ENCODE measurements at regions not wholly inside any gene's neighbourhood (a gene's known extent, or its start where the extent isn't known, plus 50 kb on each side); places are given as distances from the start of the nearest gene placed in this dataset.

DNA sequence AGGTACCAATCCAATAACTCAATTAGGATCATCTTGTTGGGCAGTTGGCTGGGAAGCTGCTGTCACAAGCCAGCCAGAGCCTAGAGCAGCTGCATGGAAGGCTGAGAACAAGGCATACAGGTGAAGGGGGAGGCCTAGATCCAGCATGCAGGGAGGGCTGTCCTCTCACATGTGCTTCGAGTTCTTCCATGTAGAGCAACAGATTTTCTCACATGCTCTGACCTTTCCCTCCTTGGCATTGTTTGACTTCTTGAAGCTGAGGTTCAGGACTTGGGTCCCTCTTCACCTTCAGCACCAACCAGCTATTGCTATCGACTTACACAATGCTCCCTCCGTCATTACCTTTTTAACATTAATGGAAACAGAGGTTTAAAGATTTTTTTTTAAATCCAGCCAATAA is 257.7 kb downstream of the ATG4C start:
- no peak overlapping the region for H3K27ac Mint-ChIP-seq
- no peaks in the 10 kb centered on the region for H3K4me1 Mint-ChIP-seq (ENCODE audit: low read depth)
- no peaks in the 10 kb centered on the region for H3K9me3 Mint-ChIP-seq
- no peaks in the 10 kb centered on the region for H3K36me3 Mint-ChIP-seq (ENCODE audit: low read depth)
- H3K4me3 Mint-ChIP-seq: no peak overlapping the region
- H3K27me3 Mint-ChIP-seq: no peaks in the 10 kb centered on the region
- no peak for DNase-seq

DNA sequence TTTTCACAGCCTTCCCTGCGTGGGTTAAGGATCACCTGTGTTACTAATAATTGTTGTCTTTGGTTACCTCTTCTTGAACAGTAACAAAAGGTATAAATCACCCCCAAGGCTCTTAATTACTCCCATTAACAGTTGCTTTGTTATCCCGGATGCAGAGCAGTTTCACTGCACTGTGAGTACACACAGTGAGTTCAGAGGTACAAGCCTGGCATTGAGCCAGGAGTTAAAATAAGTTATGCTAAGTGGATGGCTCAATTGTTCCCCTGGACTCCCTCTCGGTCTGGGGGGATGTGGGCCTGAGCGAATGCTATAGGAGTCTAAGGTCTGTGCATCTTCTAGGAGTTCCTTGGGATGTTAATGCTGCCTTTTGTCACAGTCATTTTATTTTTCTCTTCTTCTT is 258.3 kb downstream of the ATG4C start:
- Mint-ChIP-seq H3K4me1 (ENCODE audit: low read depth) (no peaks in the 10 kb centered on the region), H3K27me3 (no peaks in the 10 kb centered on the region), H3K9me3 (no peaks in the 10 kb centered on the region), H3K36me3 (ENCODE audit: low read depth) (no peaks in the 10 kb centered on the region), H3K27ac (no peak overlapping the region), H3K4me3 (no peak overlapping the region)
- no peak for DNase-seq

DNA sequence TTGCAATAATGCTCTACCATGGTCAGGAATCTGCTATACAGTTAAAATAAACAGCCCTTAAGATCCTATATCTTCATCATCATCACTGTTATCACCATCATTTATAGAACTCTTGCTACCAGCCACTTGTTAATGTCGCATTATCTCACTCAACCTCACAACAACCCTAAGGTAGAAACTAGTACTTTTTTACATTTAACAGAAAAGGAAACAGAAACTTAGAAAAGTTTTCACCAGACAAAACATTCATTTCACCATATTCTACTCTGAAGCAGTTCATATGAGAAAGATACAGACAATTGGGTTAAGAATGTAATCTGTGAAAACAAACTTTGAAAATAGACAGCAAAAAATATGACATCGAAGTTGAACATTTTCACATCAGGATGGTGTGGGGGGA is 262.6 kb downstream of the ATG4C start:
- Mint-ChIP-seq H3K4me1 (ENCODE audit: low read depth) (no peaks in the 10 kb centered on the region), H3K36me3 (ENCODE audit: low read depth) (no peaks in the 10 kb centered on the region), H3K27me3 (no peaks in the 10 kb centered on the region), H3K4me3 (no peak overlapping the region), H3K27ac (no peak overlapping the region), H3K9me3 (no peaks in the 10 kb centered on the region)
- DNase-seq: no peak

DNA sequence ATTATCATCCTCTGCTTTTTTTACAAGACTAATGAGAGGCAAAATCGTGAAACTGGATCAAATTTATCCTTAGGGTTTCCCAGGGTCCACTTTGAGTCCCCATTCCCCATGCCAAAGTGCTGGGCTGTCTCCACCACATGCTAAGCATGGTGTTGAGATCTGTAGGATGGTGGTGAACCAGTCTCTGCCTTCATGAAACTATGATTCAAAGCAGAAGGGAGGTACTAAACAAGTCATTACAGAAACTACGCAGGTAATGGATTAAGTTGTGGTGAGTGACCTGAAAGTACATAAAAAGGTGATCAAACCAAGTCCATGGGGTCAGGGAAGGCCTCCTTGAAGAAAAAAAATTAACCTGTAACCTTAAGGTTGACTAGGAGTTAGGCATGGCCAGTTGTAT is 265.2 kb downstream of the ATG4C start:
- no peaks in the 10 kb centered on the region for H3K9me3 Mint-ChIP-seq
- no peaks in the 10 kb centered on the region for H3K4me1 Mint-ChIP-seq (ENCODE audit: low read depth)
- no peak overlapping the region for H3K4me3 Mint-ChIP-seq
- DNase-seq: no peak
- no peak overlapping the region for H3K27ac Mint-ChIP-seq
- peaks cover under 1% of the 10 kb centered on the region for H3K27me3 Mint-ChIP-seq
- H3K36me3 Mint-ChIP-seq (ENCODE audit: low read depth): no peaks in the 10 kb centered on the region

DNA sequence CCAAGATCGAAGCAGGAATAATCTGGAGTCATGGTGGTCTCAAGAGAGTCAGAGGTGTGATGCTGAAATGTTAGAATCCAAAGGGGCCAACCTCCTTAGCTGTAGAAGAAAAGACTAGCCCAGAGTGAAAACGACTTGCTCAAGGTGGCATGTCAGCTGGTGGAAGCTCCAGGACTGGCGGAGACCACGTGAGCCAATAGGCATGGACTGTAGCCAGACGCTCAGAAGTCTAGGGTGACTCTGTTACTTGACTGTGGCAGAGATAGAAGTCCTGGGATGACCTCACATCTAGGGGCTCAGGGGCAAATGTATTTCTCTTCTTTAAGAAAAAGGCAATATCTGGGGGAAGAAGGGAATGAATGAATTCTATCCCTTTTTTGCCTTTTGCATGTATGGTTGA is 267.4 kb downstream of the ATG4C start:
- H3K36me3 Mint-ChIP-seq (ENCODE audit: low read depth): no peaks in the 10 kb centered on the region
- no peaks in the 10 kb centered on the region for H3K9me3 Mint-ChIP-seq
- H3K4me1 Mint-ChIP-seq (ENCODE audit: low read depth): no peaks in the 10 kb centered on the region
- no peak overlapping the region for H3K27ac Mint-ChIP-seq
- no peak for DNase-seq
- H3K4me3 Mint-ChIP-seq: no peak overlapping the region
- H3K27me3 Mint-ChIP-seq: peaks cover 13% of the 10 kb centered on the region

DNA sequence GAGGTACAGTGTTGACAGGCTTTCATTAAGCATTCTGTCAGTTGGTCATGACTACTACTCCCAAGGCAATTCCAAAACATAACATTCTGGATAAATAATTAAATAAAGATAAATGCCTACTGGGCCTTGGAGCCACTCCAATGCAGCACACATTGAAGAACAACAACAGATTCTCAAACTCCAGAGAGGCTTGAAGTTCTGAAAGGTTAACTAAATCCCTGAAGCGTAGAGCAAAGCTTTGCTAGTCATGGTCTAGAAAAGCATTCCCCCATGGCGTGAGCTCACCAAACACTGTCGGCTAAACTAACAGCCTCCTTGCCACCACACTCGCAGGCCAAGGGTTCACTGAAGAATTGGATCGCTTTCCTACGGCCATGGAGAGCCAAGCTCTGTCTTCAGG is 268.0 kb downstream of the ATG4C start:
- H3K27ac Mint-ChIP-seq: no peak overlapping the region
- H3K36me3 Mint-ChIP-seq (ENCODE audit: low read depth): no peaks in the 10 kb centered on the region
- peaks cover 13% of the 10 kb centered on the region for H3K27me3 Mint-ChIP-seq
- H3K9me3 Mint-ChIP-seq: no peaks in the 10 kb centered on the region
- DNase-seq: no peak
- no peak overlapping the region for H3K4me3 Mint-ChIP-seq
- no peaks in the 10 kb centered on the region for H3K4me1 Mint-ChIP-seq (ENCODE audit: low read depth)

DNA sequence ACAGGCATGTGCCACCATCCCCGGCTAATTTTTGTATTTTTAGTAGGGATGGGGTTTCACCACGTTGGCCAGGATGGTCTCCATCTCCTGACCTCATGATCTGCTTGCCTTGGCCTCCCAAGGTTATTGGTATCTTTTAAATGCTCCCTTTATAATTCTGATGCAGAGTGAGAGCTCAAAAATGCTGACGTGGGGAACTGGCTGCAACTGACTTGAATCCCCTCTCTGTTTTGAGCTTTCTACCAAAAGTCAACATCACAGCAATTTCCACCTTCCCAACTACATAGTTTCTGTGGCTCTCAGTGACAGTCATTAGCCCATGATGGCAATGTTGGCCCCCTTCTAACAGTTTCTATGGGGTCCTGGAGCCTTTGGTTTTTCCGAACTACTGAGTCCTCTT is 268.2 kb upstream of the FOXD3 start:
- Mint-ChIP-seq H3K9me3 (no peaks in the 10 kb centered on the region), H3K4me1 (ENCODE audit: low read depth) (no peaks in the 10 kb centered on the region), H3K4me3 (no peak overlapping the region), H3K27me3 (peaks cover 13% of the 10 kb centered on the region), H3K27ac (no peak overlapping the region), H3K36me3 (ENCODE audit: low read depth) (no peaks in the 10 kb centered on the region)
- no peak for DNase-seq

DNA sequence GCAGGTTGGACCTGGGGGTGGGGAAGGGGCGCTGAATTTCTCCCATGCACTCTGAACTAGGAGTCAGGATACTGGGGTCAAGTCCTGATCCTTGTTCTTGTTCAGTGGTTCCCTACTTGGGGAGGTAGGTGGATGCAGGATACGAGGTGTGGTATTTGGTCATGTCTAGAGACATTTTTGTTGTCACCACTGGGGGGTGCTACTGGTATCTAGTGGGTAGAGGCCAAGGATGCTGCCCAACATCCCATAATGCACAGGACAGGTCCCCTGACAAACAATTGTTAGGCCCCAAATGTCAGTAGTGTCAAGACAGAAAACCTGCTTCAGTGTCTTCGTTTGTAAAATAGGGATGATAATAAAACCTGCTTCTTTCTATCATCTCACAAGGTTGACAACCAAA is 259.0 kb upstream of the FOXD3 start:
- no peaks in the 10 kb centered on the region for H3K9me3 Mint-ChIP-seq
- no peaks in the 10 kb centered on the region for H3K4me1 Mint-ChIP-seq (ENCODE audit: low read depth)
- no peak overlapping the region for H3K27ac Mint-ChIP-seq
- DNase-seq: no peak
- H3K27me3 Mint-ChIP-seq: peaks cover 2% of the 10 kb centered on the region
- H3K4me3 Mint-ChIP-seq: no peak overlapping the region
- H3K36me3 Mint-ChIP-seq (ENCODE audit: low read depth): no peaks in the 10 kb centered on the region

DNA sequence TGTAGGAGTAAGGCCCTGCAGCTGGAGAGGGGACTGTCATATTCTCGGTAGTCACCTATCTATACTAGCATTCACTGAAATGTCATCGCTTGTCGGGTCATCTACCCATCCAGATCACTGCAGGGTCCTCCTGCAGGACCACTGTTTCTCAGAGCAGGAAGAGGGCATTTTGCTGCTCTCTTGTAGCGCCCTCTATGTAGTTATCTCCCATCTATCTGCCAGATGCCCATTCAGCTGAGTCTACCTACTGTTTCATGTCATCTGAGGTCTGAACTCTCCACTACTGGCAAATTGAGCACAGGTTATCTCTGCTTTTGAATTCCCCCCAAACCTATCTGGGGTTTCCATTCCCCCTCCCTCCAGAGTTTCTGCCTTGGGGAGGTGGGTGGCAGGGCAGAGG is 258.2 kb upstream of the FOXD3 start:
- H3K27ac Mint-ChIP-seq: no peak overlapping the region

DNA sequence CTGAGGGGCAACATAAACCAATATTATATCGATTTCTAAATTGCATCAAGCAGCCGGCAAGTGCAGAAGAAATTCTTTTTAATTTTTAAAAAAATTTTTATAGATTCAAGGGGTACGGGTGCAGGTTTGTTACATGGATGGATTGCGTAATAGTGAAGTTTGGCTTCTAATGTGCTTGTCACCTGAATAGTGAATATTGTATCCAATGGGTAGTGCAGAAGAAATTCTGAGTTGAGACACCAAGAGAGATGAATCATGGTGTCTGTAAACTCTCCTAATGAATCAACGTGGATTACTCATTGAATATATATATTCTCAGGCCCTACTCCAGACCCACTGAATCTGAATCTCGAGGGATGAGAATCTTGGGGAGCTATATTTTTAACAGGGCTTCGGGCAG is 253.7 kb upstream of the FOXD3 start:
- DNase-seq: no peak
- no peak overlapping the region for H3K4me3 Mint-ChIP-seq
- no peaks in the 10 kb centered on the region for H3K9me3 Mint-ChIP-seq
- H3K27ac Mint-ChIP-seq: no peak overlapping the region
- no peaks in the 10 kb centered on the region for H3K4me1 Mint-ChIP-seq (ENCODE audit: low read depth)
- peaks cover 29% of the 10 kb centered on the region for H3K27me3 Mint-ChIP-seq
- no peaks in the 10 kb centered on the region for H3K36me3 Mint-ChIP-seq (ENCODE audit: low read depth)

More for the DNA sequence above, 258.2 kb upstream of the FOXD3 start:
- no peaks in the 10 kb centered on the region for H3K36me3 Mint-ChIP-seq (ENCODE audit: low read depth)
- H3K4me1 Mint-ChIP-seq (ENCODE audit: low read depth): no peaks in the 10 kb centered on the region
- peaks cover 2% of the 10 kb centered on the region for H3K27me3 Mint-ChIP-seq
- H3K4me3 Mint-ChIP-seq: no peak overlapping the region
- no peak for DNase-seq
- H3K9me3 Mint-ChIP-seq: no peaks in the 10 kb centered on the region

DNA sequence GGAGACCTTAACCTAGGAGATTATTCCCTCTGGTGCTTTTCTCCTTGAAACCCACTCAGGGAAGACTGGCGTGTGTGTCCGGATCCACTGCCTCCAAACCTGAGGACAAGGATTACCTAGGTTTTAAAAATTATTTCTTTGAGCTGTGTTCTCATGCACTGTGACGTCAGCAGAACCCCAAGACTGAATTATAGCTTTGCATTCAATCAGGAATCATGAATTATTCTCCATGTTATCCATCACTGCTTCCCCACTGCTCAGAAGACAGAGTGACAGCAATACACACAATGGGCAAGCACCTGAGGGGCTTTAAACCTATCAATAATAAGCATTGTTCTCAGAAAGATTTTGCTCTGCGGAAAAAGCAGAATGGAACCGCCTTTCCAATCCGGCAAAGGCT is 253.2 kb upstream of the FOXD3 start:
- Mint-ChIP-seq H3K36me3 (ENCODE audit: low read depth) (no peaks in the 10 kb centered on the region), H3K27me3 (peaks cover 33% of the 10 kb centered on the region), H3K27ac (no peak overlapping the region), H3K9me3 (no peaks in the 10 kb centered on the region), H3K4me3 (no peak overlapping the region), H3K4me1 (ENCODE audit: low read depth) (no peaks in the 10 kb centered on the region)
- no peak for DNase-seq

DNA sequence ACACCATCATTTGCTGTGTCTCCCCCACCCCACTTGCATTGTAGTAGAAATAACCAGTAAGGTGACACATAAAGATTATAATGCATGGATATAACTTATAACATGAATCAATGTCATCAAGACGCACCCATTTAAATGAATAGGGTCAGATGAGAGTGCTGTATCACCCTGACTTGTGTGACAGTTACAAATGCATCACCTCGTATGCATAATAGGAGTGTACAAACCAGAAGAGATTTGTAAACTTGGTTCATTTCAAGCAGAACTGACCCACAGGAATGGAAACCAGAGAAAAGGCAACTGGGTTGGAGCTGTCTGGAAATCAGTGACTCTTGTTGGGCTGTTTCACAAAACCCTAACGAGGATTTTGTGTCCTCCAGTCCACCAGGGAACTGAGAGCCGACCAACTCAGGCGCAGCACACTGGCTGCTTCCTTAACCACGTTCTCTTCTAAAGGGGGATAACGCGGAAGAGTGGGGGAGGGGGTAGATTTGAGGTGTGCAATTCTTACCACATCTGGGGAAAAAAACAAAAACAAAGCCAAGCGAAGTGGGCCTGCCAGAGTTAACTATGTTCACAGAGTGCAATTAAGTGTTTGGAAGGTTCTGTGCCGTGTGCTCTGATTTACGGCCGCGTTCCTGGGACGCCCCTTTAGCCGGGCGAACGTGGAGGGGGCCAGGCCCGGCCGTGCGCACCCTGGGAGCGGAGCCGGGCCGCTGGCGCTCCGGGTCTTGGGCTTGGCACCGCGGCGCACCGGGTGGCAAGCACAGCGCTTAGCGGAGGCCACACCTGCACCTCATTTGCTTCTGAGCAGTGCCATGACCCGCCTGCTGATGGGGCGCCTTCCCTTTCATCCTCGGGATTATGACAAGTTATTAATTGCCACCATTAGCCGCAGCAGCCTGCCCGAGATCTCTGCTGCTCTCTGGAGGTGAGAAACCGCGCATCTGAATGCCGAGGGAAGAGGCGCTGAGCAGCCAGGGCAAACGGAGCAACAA is 248.8 kb upstream of the FOXD3 start:
- H3K27ac Mint-ChIP-seq: no peak overlapping the region
- peaks cover 3% of the 10 kb centered on the region for H3K9me3 Mint-ChIP-seq
- no peaks in the 10 kb centered on the region for H3K4me1 Mint-ChIP-seq (ENCODE audit: low read depth)
- no peak for DNase-seq
- no peaks in the 10 kb centered on the region for H3K36me3 Mint-ChIP-seq (ENCODE audit: low read depth)
- H3K4me3 Mint-ChIP-seq: no peak overlapping the region
- peaks cover 50% of the 10 kb centered on the region for H3K27me3 Mint-ChIP-seq

DNA sequence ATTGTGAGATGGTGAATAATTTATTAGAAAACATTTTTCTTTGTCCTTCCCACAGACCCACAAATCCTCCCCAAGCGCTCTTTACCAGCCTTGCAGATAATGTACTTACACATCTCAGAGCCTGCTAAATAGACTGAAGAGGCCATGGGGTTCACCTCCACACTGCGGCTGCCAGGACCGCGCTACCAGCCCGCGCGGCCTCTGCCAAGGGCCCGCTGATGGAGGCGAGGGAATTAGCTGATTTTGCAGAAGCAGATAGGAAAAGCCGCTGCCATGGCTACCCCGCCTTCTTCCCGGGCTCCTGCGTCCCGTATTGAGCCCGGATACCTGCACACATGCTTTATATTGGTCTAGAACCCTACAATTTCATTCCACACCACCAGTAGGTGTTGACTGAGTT is 248.0 kb upstream of the FOXD3 start:
- Mint-ChIP-seq H3K9me3 (peaks cover 3% of the 10 kb centered on the region), H3K27ac (no peak overlapping the region), H3K4me1 (ENCODE audit: low read depth) (no peaks in the 10 kb centered on the region), H3K27me3 (peaks cover 50% of the 10 kb centered on the region), H3K4me3 (no peak overlapping the region), H3K36me3 (ENCODE audit: low read depth) (no peaks in the 10 kb centered on the region)
- DNase-seq: no peak

DNA sequence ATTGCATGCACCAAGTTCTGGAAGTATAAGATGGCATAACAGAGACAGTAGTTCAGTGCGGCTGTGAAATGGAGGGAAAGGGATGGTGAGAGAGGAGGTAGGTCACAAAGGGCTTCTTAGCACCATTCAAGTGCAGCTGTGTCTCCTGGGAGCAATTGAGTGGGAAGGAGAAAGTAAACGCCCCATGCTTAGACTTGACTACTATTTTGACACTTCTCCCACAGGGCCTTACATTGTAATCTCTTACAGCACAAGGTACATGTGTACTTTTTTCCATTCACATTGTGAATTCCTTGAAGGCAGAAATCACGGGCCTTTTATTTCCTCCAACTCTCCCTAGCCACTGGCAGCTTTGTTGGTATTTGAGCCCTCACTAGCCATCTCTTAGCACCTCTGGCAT is 239.6 kb upstream of the FOXD3 start:
- no peak for DNase-seq
- Mint-ChIP-seq H3K4me3 (no peak overlapping the region), H3K27ac (no peak overlapping the region), H3K27me3 (peaks cover 13% of the 10 kb centered on the region), H3K4me1 (ENCODE audit: low read depth) (no peaks in the 10 kb centered on the region), H3K36me3 (ENCODE audit: low read depth) (no peaks in the 10 kb centered on the region), H3K9me3 (no peaks in the 10 kb centered on the region)

DNA sequence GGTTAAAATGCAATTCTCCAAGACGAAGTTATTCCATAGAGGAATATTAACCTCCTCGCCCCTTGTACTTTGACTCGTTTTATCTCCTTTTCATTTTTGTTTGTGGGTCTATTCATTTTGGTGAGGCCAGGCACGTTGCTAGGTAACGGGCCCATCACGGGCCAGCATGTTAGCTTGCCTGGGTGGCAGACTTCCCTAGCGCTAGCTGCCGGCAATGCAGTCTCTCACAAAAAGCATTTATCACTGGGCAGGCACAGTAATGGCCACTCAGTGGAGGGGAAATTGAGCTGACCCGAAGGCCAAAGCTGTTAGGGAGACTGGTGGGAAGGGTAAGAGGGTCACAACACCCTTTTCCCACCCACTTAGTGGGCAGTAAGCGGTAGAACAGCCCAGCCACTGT is 234.4 kb upstream of the FOXD3 start:
- Mint-ChIP-seq H3K4me3 (no peak overlapping the region), H3K4me1 (ENCODE audit: low read depth) (no peaks in the 10 kb centered on the region), H3K9me3 (no peaks in the 10 kb centered on the region), H3K27me3 (peaks cover 12% of the 10 kb centered on the region), H3K27ac (no peak overlapping the region), H3K36me3 (ENCODE audit: low read depth) (no peaks in the 10 kb centered on the region)
- no peak for DNase-seq
